T-helper 1 cell treated with Interleukin-12 subunit alpha and Interleukin-12 subunit beta and Interleukin-4 antibody, amounts not matched to agents 30 μg/mL and 1 μg/mL, for 36 hours (primary cell): ENCODE measurements at regions not wholly inside any gene's neighbourhood (a gene's known extent, or its start where the extent isn't known, plus 50 kb on each side); places are given as distances from the start of the nearest gene placed in this dataset.

Experiments used
- H3K27ac Mint-ChIP-seq: one replicate; pipeline ENCODE4 v1.8.0; 2021; ENCODE audit warnings: mild to moderate bottlenecking, mixed read lengths
- H3K27me3 Mint-ChIP-seq: one replicate; pipeline ENCODE4 v1.8.0; 2021; ENCODE audit warnings: low read depth, mixed read lengths
- H3K36me3 Mint-ChIP-seq: one replicate; pipeline ENCODE4 v1.8.0; 2021; ENCODE audit warnings: low read depth, mixed read lengths
- H3K4me1 Mint-ChIP-seq: one replicate; pipeline ENCODE4 v1.8.0; 2021; ENCODE audit warnings: low read depth, mixed read lengths
- H3K4me3 Mint-ChIP-seq: one replicate; pipeline ENCODE4 v1.8.0; 2021; ENCODE audit warnings: mild to moderate bottlenecking, moderate library complexity, mixed read lengths
- H3K9me3 Mint-ChIP-seq: one replicate; pipeline ENCODE4 v1.8.0; 2021; ENCODE audit warnings: mixed read lengths

DNA sequence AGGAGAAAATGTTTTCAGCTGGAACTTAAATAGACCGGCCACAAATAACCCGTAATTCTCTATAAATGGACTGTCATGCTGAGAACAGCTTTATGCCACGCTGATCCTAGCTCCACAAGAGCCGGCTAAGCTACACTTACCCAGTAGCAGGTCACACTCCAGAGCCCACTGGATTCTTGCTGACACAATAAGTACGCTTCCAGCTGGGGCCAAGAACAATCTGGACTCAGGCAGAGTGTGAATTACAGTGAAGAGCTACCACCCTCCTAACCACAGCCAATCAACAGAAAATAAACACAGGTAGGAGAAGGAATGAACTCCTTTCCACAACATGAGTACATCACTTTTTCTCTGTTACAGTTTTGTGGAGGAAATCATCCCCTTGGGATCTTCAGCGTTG, 531.3 kb downstream of the GALC start:
- Mint-ChIP-seq H3K4me1 (no peaks in the 10 kb centered on the region), H3K4me3 (no peak overlapping the region)

DNA sequence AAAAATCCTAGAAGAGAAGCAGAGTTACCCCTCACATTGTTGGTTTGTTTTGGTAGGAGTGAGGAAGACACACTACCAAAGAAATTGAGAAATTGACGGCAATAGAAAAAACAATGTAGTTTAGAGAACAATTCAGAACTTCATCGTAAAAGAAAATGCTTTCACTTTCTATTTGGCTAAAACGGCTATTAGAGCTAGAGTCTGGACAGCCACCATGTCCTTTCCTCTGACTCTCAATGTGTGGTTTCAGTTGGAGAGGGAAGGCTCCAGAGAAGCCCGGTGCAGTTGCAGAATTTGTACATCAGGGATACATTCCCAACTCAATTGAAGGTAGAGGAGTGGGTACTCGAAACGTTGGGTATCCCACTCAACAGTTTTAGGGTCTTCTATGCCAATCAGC, 535.3 kb downstream of the GALC start:
- Mint-ChIP-seq H3K4me1 (no peaks in the 10 kb centered on the region), H3K27ac (no peak overlapping the region), H3K27me3 (no peaks in the 10 kb centered on the region), H3K4me3 (no peak overlapping the region), H3K36me3 (no peaks in the 10 kb centered on the region), H3K9me3 (peaks cover 10% of the 10 kb centered on the region)

More for the DNA sequence above, 531.3 kb downstream of the GALC start:
- Mint-ChIP-seq H3K36me3 (no peaks in the 10 kb centered on the region), H3K27me3 (no peaks in the 10 kb centered on the region), H3K27ac (no peak overlapping the region), H3K9me3 (peaks cover 11% of the 10 kb centered on the region)

DNA sequence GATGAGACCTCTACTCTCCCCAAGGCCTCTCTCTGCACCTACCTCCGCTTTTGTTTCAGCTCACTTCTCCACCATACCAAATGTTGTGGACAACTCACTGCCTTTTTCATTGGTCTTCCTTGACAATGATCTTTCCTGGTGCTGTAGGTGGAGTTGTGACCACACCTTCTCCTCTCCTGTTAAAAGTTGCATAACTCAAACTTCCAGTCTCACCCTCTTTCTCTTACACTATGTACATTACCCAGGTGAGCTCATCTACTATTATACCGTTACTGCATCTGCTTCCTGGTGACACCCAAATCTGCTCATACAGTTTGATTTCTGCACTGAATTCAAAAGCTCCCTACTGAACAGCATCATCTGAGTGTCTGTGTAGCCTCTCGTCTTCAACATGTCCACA, 542.8 kb downstream of the GALC start:
- H3K4me3 Mint-ChIP-seq: no peak overlapping the region
- H3K27me3 Mint-ChIP-seq: no peaks in the 10 kb centered on the region
- H3K9me3 Mint-ChIP-seq: peaks cover 3% of the 10 kb centered on the region
- H3K36me3 Mint-ChIP-seq: no peaks in the 10 kb centered on the region
- H3K27ac Mint-ChIP-seq: no peak overlapping the region
- H3K4me1 Mint-ChIP-seq: no peaks in the 10 kb centered on the region

DNA sequence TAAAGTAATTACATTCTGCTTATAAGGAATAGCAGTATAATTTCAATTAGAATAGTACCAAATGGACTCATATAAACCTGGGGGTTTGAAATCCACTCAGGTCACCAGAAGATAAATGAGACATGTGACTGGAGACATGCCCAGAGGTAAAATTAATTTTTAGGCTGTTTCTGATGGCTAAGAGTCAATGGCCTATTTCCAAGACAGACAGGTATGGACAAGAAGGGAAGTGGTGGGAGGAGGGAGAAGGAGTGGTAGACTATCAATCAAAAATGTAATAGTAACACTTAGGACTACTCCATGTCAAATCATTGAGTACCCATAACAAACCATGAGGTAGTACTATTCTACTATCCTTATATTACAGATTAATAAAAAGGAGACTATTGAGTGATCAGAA, 544.0 kb downstream of the GALC start:
- H3K27ac Mint-ChIP-seq: no peak overlapping the region
- no peaks in the 10 kb centered on the region for H3K36me3 Mint-ChIP-seq
- no peaks in the 10 kb centered on the region for H3K4me1 Mint-ChIP-seq
- H3K4me3 Mint-ChIP-seq: no peak overlapping the region
- no peaks in the 10 kb centered on the region for H3K9me3 Mint-ChIP-seq
- no peaks in the 10 kb centered on the region for H3K27me3 Mint-ChIP-seq

DNA sequence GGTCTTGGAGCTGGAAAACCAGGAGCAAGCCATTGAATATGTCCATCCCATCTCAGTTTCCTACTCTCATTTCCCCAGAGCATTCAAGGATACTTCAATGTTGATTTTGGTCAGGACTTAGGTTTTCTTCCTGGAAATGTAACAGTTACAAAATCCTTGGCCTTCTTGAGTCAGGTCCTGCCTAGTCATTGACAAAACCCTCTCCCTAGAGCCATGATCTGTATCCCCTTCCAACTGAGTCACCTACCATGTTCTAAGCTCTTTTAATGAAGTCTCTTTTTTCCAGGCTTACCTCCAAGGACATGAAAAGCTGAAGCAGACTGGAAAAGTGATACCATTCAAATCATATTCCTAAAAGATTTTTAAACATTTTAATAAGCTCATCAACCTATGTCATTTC, 549.2 kb downstream of the GALC start:
- H3K9me3 Mint-ChIP-seq: no peaks in the 10 kb centered on the region
- H3K4me1 Mint-ChIP-seq: no peaks in the 10 kb centered on the region
- no peak overlapping the region for H3K27ac Mint-ChIP-seq

DNA sequence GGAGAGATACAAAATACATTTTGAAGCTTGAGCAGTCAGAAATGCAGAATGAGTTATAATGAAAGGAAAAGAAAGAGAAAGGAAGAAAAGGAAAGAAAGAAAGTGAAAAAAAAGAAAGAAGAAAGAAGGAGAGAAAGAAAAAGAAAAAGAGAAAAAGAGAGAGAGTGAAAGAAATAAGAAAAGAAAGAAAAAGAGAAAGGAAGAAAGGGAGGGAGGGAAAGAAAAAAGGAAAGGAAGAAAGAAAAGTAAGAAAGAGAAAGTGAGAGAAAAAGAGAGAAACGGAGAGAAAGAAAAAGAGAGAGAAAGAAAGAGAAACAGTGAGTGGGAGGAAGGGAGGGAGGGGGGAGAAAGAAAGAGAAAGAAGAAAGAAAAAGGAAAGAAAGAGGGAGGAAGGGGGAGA, 549.9 kb downstream of the GALC start:
- Mint-ChIP-seq H3K9me3 (peaks cover 5% of the 10 kb centered on the region), H3K4me1 (no peaks in the 10 kb centered on the region), H3K36me3 (no peaks in the 10 kb centered on the region), H3K27ac (no peak overlapping the region), H3K27me3 (no peaks in the 10 kb centered on the region), H3K4me3 (no peak overlapping the region)

More for the DNA sequence above, 549.2 kb downstream of the GALC start:
- no peaks in the 10 kb centered on the region for H3K27me3 Mint-ChIP-seq
- no peak overlapping the region for H3K4me3 Mint-ChIP-seq
- no peaks in the 10 kb centered on the region for H3K36me3 Mint-ChIP-seq

DNA sequence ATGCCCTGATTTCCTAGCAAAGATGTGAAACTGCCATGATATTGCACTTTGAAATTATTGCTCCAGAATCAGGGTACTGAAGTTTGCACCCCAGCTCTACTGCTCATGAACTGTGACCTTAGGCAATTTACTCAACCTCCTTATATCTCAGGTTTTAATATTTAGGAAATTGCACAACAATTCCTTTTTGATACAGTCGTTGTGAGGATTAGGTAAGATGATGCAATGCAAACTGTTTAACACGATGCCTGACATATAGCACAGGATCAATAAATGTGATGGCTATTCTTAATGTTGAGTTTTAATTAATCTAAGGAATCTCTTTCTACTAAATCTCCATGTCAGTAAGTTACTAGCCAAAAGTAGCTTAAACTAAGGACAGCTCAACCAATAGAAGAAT, 555.8 kb downstream of the GALC start:
- H3K27ac Mint-ChIP-seq: no peak overlapping the region
- no peak overlapping the region for H3K4me3 Mint-ChIP-seq
- H3K36me3 Mint-ChIP-seq: no peaks in the 10 kb centered on the region
- no peaks in the 10 kb centered on the region for H3K27me3 Mint-ChIP-seq
- H3K4me1 Mint-ChIP-seq: no peaks in the 10 kb centered on the region
- H3K9me3 Mint-ChIP-seq: peaks cover 9% of the 10 kb centered on the region

DNA sequence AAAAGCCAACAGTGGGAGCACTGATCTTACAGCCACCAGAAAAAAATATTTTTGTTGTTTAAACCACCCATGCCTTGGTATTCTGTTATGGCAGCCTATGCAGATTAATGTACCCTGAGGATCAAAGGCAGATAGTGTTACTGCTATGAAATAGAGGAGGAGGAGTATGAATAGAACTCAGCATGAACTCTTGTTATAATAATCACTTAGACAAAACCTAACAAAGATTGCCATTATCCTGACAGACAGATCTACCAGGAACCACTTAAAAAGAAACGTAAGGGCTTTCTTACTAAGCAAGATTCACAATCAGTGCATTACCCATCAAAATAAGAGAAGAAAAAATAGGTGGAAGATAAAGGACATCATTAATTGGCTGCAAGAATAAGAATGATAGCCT, 558.3 kb downstream of the GALC start:
- Mint-ChIP-seq H3K9me3 (peaks cover 9% of the 10 kb centered on the region), H3K36me3 (no peaks in the 10 kb centered on the region), H3K27me3 (no peaks in the 10 kb centered on the region), H3K27ac (no peak overlapping the region), H3K4me3 (no peak overlapping the region), H3K4me1 (no peaks in the 10 kb centered on the region)

DNA sequence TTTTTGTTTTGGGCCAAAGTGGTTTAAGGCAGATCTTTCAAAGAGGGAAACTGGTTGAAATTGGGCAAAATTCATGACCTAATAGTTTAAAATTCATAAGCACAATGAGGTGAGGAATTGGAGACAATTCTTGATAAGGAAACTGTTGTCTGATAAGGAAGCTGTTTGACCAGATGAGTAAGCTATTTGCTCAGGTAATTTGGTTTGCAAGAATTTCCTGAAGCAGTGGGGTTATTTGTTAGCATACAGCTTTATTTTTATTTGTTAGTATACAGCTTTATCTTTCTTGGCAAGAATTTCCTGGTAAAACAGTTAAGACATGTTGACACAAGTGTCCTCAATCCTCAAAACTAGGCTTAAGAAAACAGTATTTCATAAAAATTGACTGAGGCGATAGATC, 559.0 kb downstream of the GALC start:
- Mint-ChIP-seq H3K4me3 (no peak overlapping the region), H3K36me3 (no peaks in the 10 kb centered on the region), H3K4me1 (no peaks in the 10 kb centered on the region), H3K9me3 (peaks cover 9% of the 10 kb centered on the region), H3K27me3 (no peaks in the 10 kb centered on the region), H3K27ac (no peak overlapping the region)

DNA sequence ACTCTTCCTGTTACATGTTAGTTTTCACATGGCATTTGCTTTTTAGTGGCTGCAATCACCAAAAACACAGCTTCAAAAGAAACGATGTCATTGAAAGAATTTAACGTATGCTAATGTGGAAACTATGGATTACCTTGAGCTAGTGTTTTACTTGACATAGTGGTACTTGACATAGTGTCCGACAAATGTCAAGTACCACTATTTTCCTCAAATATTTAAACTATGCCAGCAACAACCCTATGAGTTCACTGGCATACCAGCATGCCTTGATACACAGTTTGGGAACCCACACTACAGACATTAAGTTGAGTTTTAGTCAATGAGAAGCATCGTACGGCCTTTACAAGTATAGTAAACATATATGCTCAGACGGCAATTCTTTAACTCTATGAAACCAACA, 560.3 kb downstream of the GALC start:
- no peaks in the 10 kb centered on the region for H3K36me3 Mint-ChIP-seq
- no peaks in the 10 kb centered on the region for H3K4me1 Mint-ChIP-seq

DNA sequence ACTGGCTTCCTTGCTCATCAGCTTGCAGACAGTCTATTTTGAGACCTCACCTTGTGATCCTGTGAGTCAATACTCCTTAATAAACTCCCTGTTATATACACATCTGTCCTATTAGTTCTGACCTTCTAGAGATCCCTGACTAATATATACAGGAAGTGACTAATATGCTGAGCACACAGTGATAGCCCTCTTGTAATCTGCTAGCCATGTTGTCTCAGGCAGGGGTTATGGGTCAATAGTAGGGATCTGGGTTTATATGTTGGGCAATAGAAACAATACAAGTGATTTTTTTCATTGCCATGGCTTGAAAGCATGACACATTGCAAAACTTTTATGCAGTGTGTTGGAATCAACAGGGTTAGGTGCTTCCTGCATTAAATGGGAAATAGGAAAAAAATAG, 562.2 kb downstream of the GALC start:
- Mint-ChIP-seq H3K27ac (no peak overlapping the region), H3K27me3 (no peaks in the 10 kb centered on the region), H3K4me1 (no peaks in the 10 kb centered on the region), H3K9me3 (peaks cover 6% of the 10 kb centered on the region), H3K4me3 (no peak overlapping the region), H3K36me3 (no peaks in the 10 kb centered on the region)

More for the DNA sequence above, 560.3 kb downstream of the GALC start:
- Mint-ChIP-seq H3K27ac (no peak overlapping the region), H3K4me3 (no peak overlapping the region), H3K9me3 (peaks cover 2% of the 10 kb centered on the region), H3K27me3 (no peaks in the 10 kb centered on the region)

DNA sequence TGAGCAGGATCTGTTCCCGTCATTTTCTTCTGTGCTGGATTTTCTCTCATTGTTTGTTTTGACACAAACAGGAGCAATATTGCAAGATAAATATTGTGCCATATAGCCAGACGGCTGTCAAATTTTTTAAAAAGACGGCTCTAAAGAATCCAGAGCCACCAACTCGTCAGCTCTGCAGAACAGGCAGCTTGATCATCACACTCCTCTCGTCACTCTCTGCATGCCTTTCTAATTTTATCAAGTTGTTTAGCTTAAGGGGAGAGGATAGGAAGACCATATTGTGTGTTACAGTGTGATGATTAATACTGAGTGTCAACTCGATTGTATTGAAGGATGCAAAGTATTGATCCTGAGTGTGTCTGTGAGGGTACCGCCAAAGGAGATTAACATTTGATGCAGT, 562.8 kb downstream of the GALC start:
- Mint-ChIP-seq H3K27ac (no peak overlapping the region), H3K36me3 (no peaks in the 10 kb centered on the region), H3K4me3 (no peak overlapping the region), H3K27me3 (no peaks in the 10 kb centered on the region), H3K9me3 (peaks cover 9% of the 10 kb centered on the region), H3K4me1 (no peaks in the 10 kb centered on the region)

DNA sequence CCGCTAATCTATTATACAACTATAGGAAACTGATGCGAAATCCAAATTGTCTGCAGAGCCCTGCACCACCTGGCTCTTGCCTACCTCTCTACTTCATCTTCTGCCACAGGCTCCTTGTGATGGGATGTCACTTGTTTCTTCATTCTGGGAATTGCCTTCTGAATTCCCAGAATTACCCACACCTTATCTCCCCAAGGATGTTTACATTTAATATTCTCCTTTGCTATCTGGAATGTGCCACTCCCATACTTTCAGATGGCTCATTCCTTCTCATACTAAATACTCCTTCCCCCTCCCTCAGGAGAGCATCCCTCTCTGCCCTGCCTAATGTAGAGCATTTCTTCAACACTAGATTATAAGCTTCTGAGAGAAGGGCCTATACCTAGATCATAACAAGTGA, 573.1 kb downstream of the GALC start:
- Mint-ChIP-seq H3K36me3 (no peaks in the 10 kb centered on the region), H3K27ac (no peak overlapping the region), H3K9me3 (peaks cover 23% of the 10 kb centered on the region), H3K4me3 (no peak overlapping the region), H3K4me1 (no peaks in the 10 kb centered on the region), H3K27me3 (no peaks in the 10 kb centered on the region)

DNA sequence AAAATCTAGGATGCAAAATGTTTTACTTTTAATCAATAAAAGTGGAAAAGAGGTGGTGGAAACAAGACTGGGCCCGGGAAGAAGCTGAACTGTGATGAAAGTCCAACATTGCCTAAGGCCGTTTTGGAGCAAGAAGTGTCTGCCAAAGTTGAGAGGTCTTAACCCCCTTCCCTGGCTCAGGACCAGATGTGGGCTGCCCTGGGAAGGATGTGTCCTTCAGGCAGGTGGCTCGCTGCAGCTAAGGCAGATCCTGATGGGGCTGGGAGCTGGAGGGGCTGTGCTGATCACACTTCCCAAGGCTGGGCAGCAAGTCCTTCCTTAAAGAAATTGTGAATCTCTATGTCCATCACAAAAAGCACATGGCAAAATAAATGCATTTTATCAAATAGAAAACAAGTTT, 581.6 kb downstream of the GALC start:
- peaks cover 12% of the 10 kb centered on the region for H3K9me3 Mint-ChIP-seq
- no peaks in the 10 kb centered on the region for H3K27me3 Mint-ChIP-seq
- no peaks in the 10 kb centered on the region for H3K4me1 Mint-ChIP-seq
- H3K27ac Mint-ChIP-seq: no peak overlapping the region
- H3K4me3 Mint-ChIP-seq: no peak overlapping the region
- no peaks in the 10 kb centered on the region for H3K36me3 Mint-ChIP-seq

DNA sequence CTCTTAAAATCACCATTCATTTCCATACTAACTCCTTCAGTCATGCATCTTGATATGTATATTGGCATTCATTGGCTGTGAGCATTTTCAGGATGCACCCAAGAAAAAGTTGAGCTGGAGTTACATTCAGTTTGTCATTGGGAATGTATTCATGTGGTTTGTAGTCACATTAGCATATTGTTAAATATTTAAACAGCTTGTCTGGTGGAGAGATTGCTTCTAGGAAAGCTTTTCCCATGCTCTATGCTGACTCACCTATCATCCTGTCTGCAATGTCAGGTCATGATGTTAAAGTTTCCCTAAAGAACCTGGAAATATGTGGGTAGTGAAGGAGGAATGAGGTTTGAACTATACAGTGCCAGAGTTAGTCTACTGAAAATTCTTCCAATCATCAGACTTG, 583.6 kb downstream of the GALC start:
- Mint-ChIP-seq H3K4me3 (no peak overlapping the region), H3K36me3 (no peaks in the 10 kb centered on the region), H3K27ac (no peak overlapping the region), H3K9me3 (peaks cover 12% of the 10 kb centered on the region), H3K27me3 (no peaks in the 10 kb centered on the region), H3K4me1 (no peaks in the 10 kb centered on the region)

DNA sequence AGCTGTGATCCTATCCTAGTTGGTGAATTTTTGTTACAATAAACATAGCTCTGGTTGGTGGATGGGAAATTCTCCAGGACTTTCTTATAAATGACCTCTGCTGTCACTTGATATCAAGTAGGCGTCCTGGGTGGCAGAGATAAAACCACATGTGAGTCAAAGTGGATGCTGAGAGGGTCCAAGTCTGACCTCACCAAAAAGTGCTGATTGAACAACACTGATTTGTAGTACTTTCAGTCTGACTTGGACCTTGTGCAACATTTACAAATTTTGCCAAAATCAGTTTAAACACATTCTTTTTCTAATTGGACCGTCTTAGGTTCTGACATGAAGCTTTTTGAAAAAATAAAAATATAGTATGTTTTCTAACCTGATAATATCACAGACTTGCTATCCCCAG, 585.6 kb downstream of the GALC start:
- Mint-ChIP-seq H3K27ac (no peak overlapping the region), H3K27me3 (no peaks in the 10 kb centered on the region), H3K36me3 (no peaks in the 10 kb centered on the region), H3K9me3 (peaks cover 8% of the 10 kb centered on the region), H3K4me1 (no peaks in the 10 kb centered on the region), H3K4me3 (no peak overlapping the region)
